NCI-H345 (cell line): ENCODE measurements at regions not wholly inside any gene's neighbourhood (a gene's known extent, or its start where the extent isn't known, plus 50 kb on each side); places are given as distances from the start of the nearest gene placed in this dataset.

ENCODE experiments used
- DNase-seq: peaks from one replicate; lab custom pipeline; 2025; lab: John Stamatoyannopoulos, UW

DNA sequence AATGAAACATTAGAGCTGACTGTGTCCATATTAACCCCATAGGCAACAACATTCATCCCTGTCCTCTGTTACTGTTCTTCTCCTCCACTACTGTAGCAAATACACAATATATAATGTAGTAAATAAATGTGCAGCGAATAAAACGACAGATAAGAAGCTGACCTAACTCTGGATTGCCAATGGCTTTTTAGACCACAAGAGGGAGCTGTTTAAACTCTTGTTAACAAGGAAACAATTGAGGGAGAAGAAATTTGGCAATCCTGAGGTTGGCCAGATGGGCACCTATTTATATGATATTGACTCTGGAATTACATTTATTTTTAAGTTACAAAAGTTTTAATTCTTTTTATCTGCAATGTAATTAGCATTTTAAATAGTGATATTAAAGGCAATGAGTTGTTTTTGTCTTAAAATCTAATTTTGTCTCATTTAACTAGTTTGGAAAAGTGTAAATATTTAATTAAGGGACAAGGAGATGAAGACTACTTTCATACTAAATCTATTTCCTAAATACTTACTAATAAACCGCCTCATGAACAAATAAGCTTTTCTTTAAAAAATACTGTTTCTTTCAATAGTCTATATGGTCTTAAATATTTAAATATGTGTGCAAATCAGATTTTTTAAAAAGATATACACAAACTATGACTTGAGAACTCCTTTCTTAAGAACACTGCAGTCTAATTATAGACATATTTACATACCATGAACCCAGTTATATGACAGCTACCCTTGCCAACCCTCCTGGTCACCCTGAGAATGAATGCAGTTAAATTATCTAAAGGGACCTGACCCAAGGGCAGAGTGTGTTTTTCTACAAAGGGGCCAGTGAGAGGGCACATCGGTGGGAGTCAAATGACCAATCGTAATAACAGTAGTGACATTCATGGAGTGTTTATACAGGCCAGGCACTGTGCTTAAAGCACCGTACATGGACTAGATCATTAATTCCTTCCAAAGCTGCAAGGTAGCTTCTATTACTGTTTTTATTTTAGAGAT is 52.9 kb upstream of the HPF1 start:
- DNase-seq: peak; percentile 70

DNA sequence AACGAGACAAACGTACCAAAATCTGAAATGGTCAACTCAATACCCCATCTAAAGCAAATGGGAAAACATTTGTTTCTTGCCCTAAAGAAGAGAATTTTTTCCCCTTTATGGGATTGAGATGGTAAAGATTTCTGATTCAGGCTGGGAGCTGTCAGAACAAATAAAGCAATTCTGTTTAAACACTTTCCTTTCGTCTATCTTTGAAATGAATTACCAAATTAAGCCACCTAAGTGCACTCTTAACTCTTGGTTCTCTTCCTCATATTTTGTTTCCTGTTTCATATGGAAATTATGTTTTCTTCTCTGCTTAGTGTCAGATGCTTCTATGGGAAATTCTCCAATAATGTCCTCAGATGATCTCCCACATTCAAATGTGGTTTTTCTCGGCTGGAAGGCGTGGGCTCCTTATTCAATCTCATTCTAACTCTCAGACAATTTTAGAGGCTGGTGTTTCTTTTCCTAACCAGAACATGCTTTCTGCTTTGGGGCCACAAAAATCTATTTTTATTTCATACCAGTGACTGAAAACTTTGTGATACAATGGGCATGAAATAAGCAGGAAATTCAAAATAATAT is 50.3 kb upstream of the HPF1 start:
- no peak for DNase-seq
